Activated T-helper 9 cell treated with anti-CD3 and anti-CD28 coated beads, Interleukin-2, amount 50 U/mL, for 16 hours (primary cell): ENCODE measurements at regions not wholly inside any gene's neighbourhood (a gene's known extent, or its start where the extent isn't known, plus 50 kb on each side); places are given as distances from the start of the nearest gene placed in this dataset.

Experiments used
- DNase-seq: peaks from one replicate; pipeline ENCODE4 v3.0.0-alpha.2; 2020; ENCODE audit warnings: low read depth

DNA sequence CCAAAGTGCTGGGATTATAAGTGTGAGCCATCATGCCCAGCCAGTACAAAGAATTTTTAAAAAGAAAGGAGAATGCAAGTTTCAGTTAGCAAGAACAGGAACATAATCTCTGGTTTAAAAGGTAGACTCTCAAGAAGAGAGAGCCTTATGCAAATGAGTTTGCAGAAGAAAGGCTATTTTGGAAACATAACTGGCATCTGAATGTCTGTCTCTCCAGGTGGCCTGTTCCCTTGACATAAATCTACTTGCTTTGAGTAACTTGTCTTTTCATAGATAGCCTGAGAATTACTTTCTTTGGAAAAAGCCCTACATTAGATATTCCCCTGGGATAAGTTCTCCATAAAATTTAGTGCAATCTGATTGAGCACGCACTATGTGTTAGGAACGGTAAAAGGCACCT is 109.6 kb downstream of the ICOS start:
- DNase-seq: no peak

DNA sequence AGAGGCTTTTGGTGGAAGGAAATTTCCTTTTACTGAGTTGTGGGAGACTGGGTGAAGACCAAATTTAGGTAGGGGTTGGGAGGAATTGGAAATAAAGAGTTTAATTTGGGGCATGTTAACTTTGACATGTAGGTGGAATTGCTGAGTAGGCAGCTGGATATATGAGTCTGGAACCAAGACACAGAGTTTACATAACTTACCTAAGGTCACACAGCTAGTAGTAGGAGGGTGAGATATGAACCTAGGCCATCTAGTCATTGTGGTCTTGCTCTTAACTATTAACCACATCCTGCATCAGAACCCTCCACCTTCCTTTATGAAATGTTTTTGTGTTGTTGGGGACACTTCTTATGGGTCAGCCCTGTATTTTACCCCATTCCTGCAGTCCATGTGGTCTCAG is 113.1 kb downstream of the ICOS start:
- DNase-seq: no peak

DNA sequence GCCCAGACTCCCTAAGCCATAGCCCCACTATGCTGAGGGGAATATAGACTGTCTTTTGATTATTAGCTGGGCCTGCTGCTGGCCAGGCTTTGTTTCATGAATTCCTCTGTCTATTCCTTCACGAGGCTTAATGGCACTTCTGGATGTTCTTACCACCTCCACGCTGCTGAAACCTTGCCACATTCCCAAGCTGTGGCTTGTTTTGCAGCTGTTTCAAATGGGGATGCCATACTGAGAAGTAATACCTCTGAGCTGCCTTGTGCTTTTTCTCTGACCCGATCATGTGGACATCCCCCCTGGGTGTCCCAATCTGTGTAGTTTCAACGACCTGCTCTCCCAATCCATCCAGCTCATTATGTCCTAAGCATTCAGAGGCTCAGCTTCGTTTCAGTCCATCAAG is 114.1 kb downstream of the ICOS start:
- DNase-seq: no peak

DNA sequence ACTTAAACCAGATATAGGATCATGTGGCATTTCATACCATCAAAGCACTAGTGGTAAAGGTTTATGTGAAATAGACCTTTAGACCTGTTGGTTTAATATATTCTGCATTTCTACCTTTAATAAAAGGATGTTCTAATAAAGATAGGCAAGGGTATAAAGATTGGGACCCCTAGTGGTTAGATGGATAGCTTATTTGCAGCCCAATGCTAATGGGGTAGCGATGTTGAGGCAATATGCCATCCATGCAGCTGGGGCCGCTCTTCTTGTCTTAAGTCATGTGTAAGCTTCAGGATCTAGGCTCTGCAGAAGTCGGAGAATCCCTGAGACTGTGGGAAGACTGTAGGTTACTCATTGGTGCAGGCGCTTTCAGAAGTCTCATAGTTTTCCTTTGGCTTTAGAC is 114.9 kb downstream of the ICOS start:
- DNase-seq: no peak

DNA sequence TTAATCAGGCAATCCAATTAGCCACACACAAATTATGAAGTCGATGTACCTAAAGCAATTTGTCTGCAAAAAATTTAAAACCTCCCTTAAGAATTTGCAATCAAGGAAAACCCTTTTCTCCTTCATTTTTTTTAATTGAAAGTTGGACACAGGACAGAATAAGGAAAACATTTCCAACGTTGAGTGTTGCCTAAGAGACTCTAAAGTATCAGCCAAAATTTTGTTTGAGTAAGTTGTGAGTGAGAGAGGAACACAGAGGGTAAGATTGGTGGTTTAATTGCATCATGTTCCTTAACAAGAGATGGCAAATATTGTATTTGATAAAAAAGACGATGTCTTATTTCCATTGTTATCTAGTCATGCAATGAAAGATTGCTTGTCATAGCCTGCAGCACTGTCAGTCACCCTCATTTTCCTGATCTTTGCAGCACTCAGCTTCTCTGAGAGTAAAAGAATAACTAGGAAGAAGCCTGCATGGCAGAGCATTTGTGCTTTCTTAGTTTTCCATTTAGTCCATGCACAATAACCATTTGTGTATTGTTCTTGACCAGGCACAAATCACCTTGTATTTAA is 115.5 kb downstream of the ICOS start:
- no peak for DNase-seq

DNA sequence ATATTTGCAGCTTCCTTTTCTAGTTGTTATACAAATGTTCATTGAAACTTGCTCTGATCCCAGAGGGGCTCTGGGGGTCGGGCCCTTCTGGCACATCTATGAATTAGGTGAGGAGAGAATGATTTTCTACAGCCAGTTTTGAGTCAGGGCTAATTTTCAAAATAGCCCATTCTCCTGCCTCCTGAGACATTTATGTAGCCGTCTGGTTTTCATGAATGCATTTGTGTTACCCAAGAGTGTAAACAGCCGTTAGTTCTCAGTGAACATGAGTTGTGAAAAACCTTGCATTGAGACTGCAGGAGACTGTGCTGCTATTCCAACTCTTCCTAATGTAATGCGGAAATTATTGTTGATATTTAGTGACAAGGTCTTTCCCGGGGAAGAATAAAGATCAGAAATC is 122.5 kb downstream of the ICOS start:
- no peak for DNase-seq

DNA sequence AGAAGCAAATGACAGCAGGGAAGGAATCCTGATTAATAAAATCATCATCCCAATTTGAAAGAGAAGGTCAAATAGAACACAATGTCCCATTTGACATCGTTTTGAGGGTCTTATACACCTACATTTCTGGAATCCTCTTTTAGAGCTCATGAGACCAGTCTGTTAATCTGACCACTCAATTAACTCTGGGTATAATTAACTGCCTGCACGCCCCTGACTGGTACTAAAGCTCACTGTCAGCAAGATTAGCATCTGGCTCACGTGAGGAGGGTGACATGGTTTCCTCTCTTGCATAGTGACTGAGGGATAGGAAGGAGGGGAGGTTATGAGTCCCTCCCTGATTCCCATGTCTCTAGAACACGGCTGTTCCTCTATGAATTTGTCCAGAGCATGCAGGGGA is 124.3 kb downstream of the ICOS start:
- no peak for DNase-seq

DNA sequence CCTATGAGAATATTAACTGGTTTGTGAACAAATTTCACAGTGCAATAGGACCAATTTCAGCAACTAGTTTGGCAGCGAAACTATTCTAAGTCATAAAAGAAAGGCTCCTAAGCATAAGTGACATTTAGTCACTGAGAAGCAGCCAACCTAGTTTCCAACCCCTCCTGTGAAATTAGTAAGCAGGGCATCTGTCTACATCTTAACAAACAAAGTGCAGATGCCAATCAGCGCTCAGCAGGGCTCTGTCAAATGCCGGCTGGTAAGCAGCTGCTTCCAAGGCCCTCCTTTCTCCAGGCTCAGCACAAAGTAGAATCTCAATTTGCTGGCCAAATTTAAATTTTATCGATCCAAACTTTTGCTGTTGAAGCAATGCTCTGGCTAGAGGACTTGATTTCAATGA is 124.7 kb downstream of the ICOS start:
- no peak for DNase-seq

DNA sequence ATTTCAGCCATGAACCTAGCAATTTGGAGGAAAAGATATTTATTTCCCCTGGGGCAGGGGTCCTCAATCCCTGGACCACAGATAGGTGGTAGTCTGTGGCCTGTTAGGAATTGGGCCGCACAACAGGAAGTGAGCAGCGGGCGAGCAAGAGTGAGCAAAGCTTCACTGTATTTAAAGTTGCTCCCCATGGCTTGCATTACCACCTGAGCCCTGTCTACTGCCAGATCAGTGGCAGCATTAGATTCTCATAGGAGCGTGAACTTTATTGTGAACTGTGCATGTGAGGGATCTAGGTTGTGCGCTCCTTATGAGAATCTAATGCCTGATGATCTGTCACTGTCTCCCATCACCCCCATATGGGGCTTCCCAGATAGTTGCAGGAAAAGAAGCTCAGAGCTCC is 127.6 kb downstream of the ICOS start:
- DNase-seq: no peak

DNA sequence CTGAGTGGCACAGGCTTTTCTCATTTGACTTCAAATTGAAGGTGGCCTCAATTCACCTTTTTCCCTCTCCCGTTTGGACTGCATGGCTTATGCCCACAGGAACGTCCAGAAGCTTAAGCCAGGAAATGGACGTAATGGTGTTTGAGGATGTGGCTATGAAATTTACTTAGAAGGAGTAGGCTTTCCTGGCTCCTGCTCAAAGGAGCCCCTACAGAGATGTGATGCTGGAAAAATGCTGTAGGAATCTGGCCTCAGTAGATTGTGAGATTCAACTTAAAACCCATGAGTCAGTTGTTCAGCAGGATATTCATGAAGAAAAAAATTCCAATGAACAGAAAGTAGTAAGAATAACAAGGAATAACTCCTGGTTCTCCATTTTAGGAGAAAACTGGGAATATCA is 129.0 kb downstream of the ICOS start:
- no peak for DNase-seq

DNA sequence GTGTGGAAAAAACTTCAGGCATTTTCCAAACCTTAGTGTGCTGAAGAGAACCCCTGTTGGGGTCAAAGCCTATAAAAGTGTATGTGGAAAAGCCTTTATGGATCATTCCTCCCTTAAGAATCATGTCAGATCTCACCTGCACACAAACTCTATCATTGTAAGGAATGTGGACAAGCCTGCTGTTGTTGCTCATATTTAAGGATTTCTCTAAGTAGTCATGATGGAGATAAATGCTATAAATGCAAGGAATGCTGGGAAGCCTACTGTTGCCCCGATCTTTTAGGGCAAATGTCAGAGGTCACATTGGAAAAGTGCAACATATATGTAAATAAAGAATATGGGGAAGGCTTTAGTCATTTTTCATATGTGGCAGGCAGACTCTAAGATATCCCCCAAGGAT is 129.5 kb downstream of the ICOS start:
- no peak for DNase-seq

DNA sequence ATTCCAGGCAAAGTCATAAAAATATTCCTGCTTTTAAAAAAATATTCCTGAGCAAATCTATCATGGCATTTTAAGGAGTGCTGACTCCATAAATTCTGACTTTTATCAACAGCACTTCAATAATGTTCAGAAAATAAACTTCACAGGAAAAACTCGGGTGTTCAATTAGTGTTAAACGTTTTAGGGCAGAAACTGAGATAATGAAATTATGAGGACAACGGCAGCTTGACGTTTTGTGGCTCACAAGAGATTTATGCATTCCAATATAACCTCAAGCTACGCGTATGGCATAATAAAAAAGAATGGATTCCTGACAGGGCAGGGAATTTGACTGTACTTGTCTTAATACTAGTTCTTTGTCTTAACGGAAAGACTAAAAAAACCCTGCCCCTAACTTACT is 133.2 kb downstream of the ICOS start:
- DNase-seq: no peak

DNA sequence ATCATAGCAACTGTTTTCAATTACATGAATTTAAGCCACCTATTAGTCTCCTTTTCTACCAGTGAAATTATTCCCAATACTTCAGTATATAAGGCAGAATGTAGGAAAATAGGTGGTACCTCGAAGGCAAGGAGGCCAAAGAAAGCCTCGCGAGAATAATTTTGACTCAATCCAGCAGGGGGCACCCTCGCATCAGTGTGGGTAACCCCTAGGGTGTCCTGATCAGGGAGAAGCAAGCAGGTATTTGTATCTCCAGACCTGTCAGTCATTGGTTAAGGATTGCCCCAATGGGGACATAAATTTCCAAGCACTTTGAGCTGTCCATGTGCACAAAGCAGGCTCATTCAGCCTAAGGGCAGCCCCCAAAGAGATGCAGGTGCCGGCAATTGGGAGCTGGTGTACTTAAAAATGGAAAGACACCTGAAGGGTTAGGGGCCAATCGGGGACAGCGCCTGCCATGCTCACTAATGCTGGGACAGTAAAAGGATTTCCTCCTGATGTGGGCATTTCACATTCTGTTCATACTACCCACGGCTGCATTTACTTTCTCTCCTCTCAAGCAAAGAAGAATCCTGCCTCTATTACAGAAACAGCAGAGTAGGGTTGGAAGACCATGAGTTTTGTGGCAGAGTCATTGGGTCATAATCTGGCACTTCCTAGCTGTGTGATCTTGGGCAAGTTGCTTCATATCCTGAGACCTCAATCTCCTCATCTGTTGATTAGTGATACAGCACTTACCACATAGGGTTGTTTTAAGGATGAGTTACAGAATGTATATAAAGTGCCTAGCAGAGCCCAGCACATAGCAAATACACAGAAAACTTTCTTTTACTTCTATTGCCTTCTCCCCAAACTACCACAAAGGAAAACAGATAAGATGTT is 136.1 kb downstream of the ICOS start:
- peak; percentile 41 for DNase-seq

DNA sequence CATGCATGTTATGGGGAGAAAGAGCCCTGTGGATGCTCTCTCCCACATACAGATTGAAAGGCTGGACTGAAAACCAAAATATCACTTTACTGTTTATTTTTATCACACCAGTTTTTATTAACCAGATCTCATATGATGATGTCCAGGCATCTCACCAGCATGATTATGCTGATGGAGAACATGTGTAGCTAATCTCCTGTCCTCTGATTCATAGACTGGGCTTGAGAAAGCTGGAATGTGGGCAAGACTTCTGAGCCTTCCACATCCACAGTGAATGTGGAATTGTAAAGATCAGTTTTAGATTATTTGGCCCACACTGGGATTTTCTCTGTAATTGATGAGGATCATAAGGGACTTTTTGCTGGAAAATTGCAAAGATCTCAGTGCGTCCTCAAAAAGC is 137.9 kb downstream of the ICOS start:
- DNase-seq: no peak

DNA sequence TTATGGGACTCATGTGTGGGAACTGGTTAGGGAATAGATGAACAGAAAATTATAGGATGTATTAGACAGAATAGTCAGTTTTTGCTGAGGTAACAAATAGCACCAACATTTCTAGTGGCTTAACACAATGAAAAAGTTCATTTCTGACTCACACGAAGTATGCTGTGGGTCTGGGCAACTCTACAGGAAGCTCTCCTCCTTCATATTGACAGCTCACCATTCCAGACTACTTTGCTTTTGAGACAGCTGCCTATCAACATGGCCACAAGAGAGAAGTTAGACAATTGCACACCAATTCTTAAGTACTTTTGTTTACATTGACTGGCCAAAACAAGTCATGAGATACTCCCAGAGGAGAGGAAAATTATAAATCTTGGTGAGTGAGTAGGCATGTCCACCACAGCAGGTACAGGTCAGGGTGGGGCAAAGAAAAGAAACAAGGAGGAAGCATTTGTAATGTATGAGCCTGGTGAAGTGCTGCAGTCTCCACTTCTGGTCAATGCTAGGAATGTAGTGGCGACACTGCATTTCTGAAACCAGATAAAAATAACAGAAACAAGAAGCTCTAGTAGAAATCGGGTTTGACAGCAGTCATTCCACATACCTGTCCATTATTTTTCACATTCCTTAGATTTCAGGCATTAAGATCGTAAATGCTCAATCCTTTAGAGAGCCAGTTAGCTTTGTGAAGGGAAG is 141.6 kb downstream of the ICOS start:
- DNase-seq: no peak

DNA sequence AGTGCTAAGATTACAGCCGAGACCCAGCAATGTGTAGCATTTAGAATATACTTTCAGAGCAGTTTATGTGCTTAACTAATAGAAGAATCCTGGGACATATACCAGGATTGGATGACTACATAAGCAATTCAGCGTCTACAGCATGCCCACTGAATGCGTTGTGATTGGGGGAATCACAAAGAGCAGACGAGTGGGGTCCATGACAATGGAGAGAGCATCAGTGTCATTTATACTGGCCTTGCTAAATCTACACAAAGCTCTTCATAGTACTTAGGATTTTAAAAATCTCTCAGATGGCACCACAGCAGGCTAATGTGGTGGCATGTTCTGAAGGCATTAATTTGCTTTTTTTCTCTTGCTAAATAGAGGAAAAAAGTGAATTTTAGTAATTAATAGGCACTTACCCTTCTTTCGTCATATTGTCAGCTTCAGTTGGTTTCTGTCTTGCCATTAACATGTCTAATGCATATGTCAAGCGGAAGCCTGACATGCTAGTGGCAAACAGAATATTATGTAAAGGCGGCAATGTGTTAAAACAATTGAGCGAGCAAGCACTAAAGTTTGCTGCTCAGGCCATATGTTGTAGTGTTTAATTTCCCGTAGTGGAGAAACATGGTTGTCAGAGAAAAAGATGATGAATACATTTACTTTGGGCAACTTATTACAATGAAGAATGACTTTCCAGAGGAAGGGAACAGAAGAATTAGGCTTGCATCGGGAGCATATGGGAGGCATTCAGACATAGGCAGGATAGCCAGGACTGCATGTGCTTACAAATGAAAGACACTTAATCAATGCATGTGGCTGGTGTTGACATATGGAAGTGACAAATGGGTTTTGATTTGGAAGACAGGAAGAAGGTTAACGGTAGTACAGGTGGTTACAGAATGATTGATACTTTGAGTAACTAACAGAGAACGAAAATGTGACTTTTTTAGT is 145.2 kb downstream of the ICOS start:
- no peak for DNase-seq

DNA sequence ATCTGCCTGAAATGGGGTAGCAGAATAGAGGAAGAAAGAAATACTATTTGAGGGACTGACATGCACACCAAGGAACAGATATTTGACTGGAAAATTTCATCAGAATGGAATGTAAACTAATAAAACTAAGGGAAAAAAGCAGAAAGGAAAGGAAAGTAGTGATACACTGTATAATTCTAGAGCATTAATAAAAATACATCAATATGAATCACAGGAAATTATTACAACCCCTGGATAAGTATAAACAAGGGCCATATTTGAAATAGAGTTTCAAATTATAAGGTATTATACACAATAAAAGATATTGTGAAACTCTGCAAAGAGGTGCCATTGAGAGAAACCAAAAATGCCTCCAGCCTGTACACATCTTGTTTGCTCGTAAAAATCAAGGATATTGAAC is 149.6 kb downstream of the ICOS start:
- no peak for DNase-seq

DNA sequence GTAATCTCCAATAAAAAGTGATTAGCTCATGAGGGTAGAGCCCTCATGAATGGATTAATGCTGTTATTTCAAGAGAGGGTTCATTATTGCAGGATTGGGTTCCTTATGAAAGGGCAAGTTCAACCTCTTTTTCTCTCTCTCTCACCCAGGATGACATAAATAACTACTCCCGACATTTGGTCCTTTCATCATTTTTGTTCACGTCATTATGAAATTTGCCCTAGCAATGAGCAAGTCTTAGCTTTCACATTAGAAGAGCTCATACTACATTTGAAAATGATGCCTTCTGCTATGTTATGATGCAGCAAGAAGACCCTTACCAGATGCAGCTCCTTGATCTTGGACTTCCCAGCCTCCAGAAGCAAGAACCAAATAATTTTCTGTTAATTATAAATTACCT is 152.5 kb downstream of the ICOS start:
- DNase-seq: no peak

DNA sequence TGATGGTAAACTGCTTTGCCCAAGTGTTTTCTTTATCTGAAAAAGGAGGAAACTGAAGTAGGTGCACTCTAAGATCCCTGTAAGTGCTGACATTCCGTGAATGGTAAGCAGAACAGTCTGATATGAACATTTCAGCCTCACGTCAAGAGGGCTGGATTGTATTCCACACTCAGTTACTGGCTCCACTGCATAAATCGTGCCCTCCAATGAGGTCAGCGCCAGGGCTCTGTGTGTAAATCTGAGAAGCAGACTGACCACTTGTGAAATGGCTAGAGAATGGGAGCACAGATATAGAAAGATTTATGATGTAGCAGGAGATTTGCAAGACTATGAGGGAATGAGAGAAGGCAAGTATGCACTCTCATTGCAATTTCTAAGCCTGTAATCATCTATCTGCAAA is 153.0 kb downstream of the ICOS start:
- no peak for DNase-seq

DNA sequence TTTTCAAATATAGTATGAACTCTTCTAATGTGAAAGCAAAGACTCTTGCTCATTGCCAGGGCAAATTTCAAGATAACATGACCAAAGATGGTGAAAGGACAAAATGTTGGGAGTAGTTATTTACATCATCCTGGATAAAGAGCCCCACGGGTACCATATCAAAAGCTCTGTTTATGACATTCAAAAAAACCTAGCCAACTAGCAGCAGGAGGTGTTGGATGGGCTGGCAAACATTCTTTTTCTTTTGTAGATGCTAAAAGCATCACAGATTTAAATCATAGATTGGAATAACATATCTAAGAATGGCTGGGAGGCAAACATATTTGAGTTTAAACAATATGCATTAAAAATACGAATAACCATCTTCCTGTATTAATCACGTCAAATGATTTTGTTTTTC is 153.5 kb downstream of the ICOS start:
- no peak for DNase-seq

DNA sequence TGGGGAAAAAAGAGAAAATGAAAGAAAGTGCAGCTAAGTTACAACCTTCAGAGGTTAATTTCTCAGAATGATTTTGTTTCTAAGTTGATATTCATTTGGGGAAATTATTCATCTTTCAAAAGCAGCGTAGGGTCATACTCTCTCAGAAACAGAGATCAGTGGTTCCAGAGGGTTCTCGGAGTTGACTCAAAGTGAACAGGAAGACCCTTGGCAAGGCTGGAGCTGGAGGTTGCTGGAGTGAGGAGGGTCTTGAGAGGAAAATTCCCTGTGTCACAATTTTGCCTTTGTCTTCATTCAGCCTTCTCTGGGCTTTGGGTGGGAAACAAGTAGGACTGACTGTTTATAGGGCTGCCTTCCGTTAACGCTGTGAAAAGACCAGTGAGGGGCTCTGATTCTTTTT is 168.2 kb downstream of the ICOS start:
- no peak for DNase-seq

DNA sequence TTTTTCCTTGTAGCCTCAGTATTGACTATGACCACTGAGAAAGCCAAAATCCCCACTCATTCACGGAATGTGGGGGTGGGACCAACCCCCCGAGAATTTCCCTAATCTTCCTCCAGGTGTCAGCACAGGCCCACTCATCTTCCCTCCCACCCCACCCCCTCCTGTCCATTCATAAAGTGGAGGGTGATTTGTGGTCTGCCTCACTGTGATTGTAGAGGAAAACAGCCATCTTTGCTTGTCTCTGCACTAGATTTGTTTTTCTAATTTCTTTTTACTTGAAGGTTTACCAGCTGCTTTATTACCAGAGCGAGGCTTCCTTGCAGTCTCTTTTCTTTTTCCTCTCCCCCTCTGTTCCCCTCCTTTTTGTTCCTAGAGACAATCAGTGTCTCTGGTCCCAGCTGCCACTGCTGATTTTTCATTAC is 171.8 kb downstream of the ICOS start:
- peak; percentile 26 for DNase-seq
